Gastroesophageal sphincter (tissue), 3 donors: ENCODE measurements at regions not wholly inside any gene's neighbourhood (a gene's known extent, or its start where the extent isn't known, plus 50 kb on each side); places are given as distances from the start of the nearest gene placed in this dataset.

Source experiments
- EP300 ChIP-seq: sonication (generic); formaldehyde crosslinking; IDR thresholded peaks from one replicate; pipeline ENCODE4 v1.6.1; 2017; ENCODE audit warnings: antibody characterized with exemption, mild to moderate bottlenecking
- POLR2A ChIP-seq, 2 donors: fragments of 450-650 bp; IDR thresholded peaks; one replicate each; pipeline ENCODE4 v1.6.1; 2017; ENCODE audit warnings: antibody characterized with exemption in 2 of 2, mild to moderate bottlenecking in 2 of 2, moderate library complexity in 1 of 2
- TF ChIP-seq, protein P1 (sequence below), 4 experiments: fragments of 200-600 bp in 2 of 4; fragments of 450-650 bp in 2 of 4; sonication (generic) in 1 of 4; IDR thresholded peaks; one replicate each; pipeline ENCODE4 v1.5.1; 2017 to 2019; ENCODE audit warnings: antibody characterized with exemption in 4 of 4, mild to moderate bottlenecking in 2 of 4, moderate library complexity in 2 of 4

DNA sequence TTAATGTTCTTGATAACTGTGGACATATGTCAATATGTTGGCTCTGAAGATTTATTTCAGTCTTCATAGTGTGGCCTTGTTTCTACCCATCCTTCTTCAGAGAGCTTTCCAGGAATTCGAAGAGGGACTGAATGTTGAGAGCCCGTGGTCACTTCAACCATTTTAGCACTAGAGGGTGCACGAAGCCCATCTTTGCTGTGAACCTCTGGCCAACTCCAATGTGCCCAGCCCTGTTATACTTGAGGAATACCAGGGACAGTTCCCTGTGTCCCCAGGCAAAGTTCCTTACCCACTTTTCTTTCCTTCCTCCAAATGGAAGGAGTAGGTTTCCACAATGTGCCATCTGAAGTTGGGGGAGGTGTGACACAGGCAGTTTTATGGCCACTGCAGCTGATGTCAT is 603.5 kb downstream of the RPL10L start:
- TF ChIP-seq, protein P1, sequence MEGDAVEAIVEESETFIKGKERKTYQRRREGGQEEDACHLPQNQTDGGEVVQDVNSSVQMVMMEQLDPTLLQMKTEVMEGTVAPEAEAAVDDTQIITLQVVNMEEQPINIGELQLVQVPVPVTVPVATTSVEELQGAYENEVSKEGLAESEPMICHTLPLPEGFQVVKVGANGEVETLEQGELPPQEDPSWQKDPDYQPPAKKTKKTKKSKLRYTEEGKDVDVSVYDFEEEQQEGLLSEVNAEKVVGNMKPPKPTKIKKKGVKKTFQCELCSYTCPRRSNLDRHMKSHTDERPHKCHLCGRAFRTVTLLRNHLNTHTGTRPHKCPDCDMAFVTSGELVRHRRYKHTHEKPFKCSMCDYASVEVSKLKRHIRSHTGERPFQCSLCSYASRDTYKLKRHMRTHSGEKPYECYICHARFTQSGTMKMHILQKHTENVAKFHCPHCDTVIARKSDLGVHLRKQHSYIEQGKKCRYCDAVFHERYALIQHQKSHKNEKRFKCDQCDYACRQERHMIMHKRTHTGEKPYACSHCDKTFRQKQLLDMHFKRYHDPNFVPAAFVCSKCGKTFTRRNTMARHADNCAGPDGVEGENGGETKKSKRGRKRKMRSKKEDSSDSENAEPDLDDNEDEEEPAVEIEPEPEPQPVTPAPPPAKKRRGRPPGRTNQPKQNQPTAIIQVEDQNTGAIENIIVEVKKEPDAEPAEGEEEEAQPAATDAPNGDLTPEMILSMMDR (IDR thresholded peaks at IDR 0.05): no peak
- TF ChIP-seq POLR2A (IDR thresholded peaks at IDR 0.05): no peak
- TF ChIP-seq EP300: no peak
